GM19328 (cell line): ENCODE measurements at regions not wholly inside any gene's neighbourhood (a gene's known extent, or its start where the extent isn't known, plus 50 kb on each side); places are given as distances from the start of the nearest gene placed in this dataset.

Experiments used
- ATAC-seq: cut with Tn5 transposase; IDR thresholded peaks from one replicate; pipeline ENCODE4 v1.9.1; 2021; ENCODE audit warnings: mild to moderate bottlenecking, moderate library complexity; ENCODE audit not compliant: unreplicated experiment

DNA sequence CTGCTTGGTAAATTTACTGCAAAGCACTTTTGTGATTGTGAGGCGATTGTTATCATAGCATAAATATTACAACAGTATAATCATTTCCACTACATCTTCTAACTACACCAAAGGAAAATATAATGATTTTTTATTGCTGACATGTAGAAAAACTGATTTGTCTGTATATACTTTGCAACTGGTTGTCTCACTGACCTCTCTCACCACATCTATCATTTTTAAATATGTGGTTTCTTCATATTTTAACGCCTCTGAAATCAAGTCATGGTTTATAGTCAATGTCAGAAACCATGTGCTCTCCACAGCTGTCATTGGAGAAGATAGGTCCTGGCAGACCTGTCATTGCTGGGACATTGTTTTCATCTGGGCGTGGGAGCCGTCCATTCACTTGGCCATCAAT lies 315.4 kb upstream of the KLF6 start:
- ATAC-seq: no peak

DNA sequence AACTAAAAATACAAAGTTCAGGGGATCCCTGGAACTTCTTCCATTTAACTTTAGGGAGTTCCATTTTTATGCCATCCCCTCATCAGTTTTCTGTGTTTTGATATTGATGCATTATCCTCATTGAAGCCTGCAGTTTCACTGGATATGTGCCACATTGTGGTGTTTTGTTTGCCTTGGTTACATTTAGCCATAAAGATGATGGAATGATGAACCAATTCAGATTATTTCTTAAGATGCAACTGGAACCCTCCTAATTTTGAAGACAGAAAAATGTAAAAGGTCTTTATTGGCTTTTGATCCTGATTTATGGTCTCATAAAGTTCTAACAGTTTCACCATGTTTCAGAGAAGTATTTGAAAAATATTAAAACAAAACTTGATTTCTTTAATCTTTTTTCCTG lies 314.2 kb upstream of the KLF6 start:
- no peak for ATAC-seq

DNA sequence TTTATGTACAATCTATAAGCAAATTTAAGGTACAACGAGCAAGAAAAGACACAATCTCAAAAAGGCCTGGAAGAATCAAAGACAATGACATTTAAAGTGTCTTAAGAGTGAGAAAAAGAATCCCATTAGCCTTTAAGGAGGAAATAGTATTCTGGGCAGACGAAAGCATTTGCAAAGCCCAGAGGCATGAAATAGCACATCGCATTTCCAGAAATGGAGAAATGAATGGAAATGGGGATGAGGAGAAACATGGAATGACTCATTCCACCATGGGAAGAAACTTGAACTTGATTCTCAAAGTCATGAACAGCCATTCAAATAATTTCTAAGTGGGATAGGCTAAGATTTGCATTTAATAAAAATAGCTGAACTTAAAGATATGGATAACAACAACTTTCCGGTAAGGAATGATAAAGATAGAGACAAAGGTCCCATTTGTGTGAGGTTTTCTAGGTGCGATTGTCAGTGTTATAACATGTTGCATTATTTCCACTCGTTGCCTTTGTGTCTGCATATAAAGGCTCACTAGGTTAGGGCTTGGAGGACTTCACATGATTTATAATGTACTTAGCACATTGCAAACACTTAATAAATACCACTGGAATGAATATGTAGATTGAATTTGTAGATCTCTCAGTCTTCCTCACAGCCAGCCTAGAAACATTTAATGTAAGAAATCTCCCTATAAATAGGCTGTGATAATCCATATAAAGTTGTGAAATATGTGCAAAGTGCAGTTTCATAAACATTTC lies 310.3 kb upstream of the KLF6 start:
- ATAC-seq: no peak

DNA sequence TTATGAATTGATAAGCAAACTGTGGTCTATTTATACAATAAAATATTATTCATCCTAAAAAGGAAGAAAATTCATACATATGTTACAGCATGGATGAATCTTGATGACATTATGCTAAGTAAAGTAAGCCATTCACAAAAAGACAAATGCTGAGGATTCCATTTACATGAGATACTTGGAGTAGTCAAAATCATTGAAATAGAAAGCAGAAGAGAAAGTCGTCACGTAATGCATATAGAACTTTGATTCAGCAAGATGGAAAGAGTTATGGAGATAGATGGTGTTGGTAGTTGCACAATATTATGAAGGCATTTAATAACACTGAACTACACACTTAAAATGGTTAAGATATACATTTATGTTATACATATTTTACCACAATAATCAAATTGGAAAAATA lies 309.7 kb upstream of the KLF6 start:
- ATAC-seq: no peak

- ATAC-seq: no peak
Observed at GRCh38 chr10:4093438-4093837, 308.4 kb upstream of the KLF6 start.

- ATAC-seq: no peak
Observed at GRCh38 chr10:4088354-4089066, 303.5 kb upstream of the KLF6 start.

DNA sequence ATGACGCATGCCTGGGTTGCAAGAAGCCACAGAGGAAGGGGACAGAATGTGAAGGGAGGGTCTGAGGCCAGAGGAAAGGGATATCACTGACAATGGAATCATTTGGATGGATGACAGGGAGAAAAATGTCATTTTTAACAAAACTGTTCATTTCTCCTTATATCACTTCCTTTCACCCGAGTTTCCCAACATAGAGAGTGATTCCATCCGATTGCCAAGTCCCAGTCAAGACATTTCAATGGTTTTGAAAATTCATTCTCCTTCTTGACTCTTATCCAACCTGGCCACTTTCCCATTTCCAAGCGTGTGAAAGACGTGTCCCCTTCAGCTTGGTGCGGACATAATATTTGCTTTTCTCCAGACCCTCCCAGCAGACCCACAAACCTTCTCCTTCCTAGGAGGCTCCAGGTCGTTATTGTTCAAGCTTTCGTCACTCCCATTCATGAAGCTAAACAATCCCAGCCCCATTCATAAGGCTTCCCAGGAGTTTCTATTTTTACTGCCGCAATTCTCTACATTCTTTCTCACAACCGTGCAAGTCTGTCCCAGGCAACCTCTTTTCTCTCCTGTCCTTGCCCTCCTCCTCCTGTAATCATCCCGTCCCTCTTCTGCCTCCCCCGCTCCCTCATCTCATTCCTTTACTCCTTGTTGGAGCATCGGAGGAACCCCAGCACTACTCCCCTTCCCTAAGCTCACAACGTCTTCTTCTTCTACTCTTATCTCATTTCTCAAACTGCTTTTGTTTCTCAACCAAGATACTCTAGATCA lies 301.3 kb upstream of the KLF6 start:
- ATAC-seq: no peak

GRCh38 chr10:4083509-4084003 lies 298.5 kb upstream of the KLF6 start:
- ATAC-seq: no peak

- no peak for ATAC-seq
Observed at GRCh38 chr10:4082861-4083260, 297.9 kb upstream of the KLF6 start.

GRCh38 chr10:4081685-4082111 lies 296.7 kb upstream of the KLF6 start:
- no peak for ATAC-seq

GRCh38 chr10:4080225-4080805 lies 295.3 kb upstream of the KLF6 start:
- no peak for ATAC-seq

- ATAC-seq: no peak
Observed at GRCh38 chr10:4079803-4080202, 294.8 kb upstream of the KLF6 start.

DNA sequence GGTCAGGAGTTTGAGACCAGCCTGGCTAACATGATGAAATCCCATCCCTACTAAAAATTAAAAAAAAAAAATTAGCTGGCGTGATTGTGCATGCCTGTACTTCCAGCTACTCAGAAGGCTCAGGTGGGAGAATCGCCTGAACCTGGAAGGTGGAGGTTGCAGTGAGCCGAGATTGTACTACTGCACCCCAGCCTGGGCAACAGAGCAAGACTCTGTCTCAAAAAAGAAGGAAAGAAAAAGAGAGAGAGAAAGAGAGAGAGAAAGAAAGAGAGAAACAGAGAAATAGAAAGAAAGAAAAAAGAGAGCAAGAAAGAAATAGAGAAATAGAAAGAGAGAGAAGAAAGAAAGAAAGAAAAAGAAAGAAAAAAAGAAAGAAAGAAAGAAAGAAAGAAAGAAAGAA lies 292.8 kb upstream of the KLF6 start:
- ATAC-seq: no peak

DNA sequence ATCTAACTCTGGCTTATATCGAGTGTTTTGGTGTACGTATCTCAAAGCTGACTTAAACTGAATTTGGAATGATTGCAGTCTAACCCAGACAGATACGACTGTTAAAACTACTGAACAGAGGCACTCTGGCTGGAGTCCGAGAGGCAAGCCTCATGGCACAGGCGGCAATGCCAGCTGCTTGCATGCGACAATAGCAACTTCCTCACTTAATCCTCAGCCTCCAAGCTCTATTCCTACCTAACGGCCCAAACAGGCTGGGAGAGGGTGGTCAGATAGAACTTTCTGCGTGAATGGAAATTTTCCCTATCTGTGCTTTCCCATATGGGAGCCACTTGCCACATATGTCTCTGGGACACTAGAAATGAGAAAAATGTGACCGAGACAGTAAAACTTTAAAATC lies 292.0 kb upstream of the KLF6 start:
- ATAC-seq: no peak

GRCh38 chr10:4075443-4075842 lies 290.4 kb upstream of the KLF6 start:
- ATAC-seq: no peak

- ATAC-seq: no peak
Observed at GRCh38 chr10:4074545-4075407, 289.8 kb upstream of the KLF6 start.

DNA sequence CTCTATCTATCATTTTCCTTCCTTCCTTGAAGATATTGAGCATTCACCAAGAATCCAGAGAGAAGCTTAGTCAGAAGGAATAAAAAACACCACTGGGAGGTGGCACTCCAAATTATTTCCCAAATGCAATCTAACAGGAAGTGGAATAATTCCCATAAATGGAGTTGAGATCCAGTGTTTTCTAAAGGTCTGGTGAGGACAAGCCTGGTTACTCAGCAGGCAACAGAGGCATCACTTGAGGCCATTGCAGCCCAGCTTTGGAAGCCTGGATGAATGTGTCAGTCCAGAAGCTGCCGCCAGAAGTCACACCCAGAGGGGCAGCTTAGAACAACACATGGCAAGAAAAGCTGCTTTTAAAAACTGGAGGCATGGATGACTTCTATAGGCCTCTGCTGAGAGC lies 288.9 kb upstream of the KLF6 start:
- no peak for ATAC-seq

DNA sequence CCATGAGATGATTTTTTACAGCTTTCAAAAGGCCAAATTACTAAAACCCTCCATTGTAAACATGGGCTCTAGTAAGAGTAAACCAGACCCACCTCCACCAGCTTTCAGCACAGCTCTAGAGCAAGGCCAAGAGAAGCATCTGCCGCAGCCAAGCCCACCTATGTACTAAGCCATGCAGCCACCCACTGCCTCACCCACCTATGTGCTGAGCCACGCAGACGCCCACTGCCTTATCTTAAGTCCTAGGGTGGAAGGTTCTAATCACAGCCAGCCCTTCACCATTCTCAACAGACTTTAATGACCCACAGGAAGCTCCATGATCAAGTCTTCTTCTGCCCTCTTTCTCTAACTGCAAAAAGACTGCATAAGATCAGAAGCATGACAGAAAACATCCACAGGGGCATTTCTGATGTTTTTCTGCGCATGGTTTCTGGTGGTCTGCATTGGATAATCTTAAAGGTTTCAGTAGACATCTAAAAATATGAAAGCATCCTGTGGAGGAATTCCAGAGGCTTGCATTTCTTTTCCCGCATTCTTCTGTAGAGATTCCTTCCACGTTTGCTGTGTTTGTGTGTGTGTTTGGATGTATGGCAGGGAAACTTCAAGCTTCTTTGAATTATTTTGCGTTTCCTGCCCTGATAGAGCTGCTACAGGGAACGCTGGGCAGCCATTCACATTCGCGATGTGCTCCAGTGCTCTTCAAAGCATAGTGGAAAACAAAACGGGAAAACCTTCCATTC lies 286.1 kb upstream of the KLF6 start:
- ATAC-seq: no peak

- no peak for ATAC-seq
Observed at GRCh38 chr10:4070184-4070583, 285.2 kb upstream of the KLF6 start.

GRCh38 chr10:4069491-4069890 lies 284.5 kb upstream of the KLF6 start:
- no peak for ATAC-seq
